GM18517 (cell line): ENCODE measurements at regions not wholly inside any gene's neighbourhood (a gene's known extent, or its start where the extent isn't known, plus 50 kb on each side); places are given as distances from the start of the nearest gene placed in this dataset.
"Not testable (repeated sequence)": the region's sequence is repeated elsewhere in the genome, so short reads cannot be mapped to it uniquely, and the experiment has no call there.

ENCODE experiments used
- ATAC-seq: cut with Tn5 transposase; IDR thresholded peaks from one replicate; pipeline ENCODE4 v1.9.1; 2021; ENCODE audit warnings: mild to moderate bottlenecking, moderate library complexity; ENCODE audit not compliant: unreplicated experiment

DNA sequence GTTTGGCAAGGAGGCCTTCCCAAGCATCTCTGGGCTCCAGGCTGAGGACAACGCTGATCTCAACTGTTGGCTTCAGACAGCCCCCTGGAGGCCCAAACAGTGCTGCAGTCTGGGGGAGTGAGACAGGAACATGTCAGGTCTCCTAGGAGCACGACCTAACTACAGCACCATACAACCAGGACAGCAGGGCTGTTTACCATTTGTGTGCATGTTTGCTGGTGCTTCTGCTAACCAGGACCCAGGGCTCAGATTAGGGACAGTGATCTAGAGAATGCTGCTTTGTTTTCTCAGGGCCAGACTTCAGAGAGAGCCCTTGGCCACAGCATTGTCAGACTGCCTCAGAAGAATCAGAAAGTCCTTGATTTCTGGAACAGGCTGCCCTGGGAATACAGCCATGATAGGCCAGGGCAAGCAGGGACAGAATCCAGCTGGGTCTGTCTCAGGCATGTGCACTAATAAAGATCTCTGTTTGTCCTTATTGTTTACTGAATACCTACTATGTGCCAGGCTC is 126.5 kb downstream of the VPREB1 start:
- ATAC-seq: no peak

DNA sequence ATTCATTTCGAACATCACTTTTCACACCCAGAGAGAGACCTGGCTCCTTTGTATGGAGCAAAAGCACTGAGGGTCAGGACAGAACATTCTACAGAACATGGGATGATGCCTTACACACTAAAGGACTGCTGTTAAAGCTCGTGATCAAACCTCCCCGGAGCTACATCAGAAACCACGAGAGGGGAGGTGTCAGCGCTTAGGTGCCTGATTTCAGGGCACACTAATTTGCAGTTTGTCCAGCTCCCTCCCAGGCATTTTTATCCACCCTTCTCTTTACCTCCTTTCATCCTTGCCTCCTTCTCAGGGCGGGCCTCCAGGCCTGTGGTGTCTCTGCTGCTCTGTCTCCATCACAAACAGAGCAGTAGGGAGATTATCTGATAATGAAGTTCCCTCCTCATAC is 127.5 kb downstream of the VPREB1 start:
- no peak for ATAC-seq

DNA sequence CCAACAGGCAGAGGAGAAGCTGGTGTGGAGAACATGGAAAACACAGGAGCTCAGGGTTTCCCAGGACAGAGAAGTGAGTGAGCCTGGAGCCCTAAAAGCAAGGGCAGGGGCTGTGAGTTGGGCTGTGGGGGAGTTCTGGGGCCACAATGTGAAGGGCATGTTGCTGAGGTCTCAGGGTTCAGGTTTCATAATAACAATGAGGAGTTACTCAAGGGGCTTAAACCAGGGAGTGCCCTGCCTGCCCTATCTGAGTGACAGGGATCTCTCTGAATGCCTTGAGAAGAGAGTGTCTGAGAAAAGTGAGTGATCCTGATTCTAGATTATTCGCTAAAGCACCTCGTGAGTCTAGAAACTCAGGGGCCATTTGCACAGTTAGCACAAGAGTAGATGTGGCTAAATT is 129.6 kb downstream of the VPREB1 start:
- ATAC-seq: no peak

DNA sequence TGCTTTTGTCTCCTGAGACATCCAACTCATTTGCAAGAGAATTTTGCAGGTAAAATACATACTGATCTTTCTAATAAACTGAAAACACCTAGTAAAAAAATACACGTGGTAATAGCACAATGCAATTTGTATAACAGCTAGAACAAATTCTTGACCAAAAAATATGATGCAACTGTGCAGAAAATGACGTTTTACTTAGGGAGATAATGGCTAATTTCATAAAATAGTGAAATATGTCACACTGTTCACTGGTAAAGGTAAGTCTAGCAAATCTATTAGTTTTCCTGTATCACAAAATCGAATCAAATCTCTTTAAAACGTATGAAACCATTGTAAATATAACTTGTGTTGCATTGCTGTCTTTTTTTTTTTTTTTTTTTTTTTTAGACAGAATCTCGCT is 130.0 kb downstream of the VPREB1 start:
- ATAC-seq: no peak

DNA sequence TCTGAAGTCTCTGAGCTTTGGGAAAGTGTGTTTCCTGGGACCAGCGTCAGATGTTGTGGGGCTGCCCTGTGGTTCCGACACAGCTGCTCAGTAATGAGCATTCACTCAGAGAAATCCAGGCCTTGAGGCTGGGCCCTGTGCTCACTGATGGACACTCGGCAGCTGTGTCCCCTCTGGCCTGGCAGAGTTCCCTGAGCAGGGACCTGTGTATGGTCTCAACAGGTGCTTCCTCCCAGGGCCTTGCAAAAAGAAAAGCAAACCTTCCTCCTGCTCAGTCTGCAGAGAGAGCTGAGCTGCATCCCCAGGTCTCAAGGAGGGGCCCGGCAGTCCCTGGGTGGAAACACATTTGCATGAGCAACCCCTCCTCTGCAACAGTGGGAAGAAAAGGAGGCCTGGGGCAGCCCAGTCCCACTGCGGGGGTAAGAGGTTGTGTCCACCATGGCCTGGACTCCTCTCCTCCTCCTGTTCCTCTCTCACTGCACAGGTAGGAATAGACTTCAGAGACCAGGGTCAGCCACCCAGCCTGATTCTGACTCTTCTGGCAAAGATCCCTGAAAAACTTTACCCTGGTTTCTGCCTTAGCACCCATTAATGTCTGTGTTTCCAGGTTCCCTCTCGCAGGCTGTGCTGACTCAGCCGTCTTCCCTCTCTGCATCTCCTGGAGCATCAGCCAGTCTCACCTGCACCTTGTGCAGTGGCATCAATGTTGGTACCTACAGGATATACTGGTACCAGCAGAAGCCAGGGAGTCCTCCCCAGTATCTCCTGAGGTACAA is 131.2 kb downstream of the VPREB1 start:
- no peak for ATAC-seq

DNA sequence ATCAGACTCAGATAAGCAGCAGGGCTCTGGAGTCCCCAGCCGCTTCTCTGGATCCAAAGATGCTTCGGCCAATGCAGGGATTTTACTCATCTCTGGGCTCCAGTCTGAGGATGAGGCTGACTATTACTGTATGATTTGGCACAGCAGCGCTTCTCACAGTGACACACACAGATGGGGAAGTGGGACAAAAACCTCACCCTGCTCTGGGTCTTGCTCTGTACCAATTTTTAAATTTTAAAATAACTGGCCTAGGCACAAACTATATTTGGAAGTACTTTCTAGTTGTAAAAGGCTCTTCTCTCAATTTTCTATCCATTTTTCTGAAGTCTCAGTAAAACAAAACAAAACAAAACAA is 131.7 kb downstream of the VPREB1 start:
- ATAC-seq: no peak

DNA sequence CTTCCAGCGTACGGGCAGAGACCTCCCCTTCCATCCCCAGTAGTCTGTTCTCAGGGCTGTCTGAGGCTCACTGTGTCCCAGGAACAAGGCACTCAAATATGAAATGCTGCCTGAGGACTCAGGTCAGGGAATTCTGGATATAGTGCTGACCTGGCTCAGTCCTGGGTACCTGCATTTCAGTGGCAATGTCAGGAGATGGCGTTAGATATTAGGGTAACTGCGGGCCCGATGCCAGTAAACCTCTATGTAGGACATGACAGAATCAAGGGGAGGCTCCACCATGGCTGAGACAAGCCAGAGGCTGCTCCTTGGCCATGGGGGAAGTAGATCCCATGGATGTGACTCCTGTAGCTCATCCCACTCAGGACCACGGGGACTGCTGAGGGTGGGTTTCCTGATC is 131.7 kb downstream of the ZNF280B start:
- ATAC-seq: not testable (repeated sequence)

DNA sequence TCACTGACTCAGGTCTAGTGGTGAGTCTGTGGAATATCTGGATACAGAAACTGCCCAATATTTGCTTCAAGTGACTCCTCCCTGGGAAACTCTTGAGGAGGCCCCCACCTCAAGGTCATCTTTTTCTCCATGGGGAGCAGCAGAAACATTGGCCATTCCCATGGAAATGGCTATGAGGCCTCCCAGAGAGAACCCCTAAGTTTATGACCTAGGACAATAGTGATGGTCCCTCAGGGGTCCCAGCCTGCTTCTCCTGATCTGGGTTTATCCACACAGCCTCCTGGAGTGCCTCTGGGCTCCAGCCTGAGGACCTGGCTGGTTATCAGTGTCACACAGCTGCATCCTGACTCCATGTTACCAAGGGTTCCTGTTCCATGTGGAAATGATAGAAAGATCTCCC is 131.2 kb downstream of the ZNF280B start:
- no peak for ATAC-seq

DNA sequence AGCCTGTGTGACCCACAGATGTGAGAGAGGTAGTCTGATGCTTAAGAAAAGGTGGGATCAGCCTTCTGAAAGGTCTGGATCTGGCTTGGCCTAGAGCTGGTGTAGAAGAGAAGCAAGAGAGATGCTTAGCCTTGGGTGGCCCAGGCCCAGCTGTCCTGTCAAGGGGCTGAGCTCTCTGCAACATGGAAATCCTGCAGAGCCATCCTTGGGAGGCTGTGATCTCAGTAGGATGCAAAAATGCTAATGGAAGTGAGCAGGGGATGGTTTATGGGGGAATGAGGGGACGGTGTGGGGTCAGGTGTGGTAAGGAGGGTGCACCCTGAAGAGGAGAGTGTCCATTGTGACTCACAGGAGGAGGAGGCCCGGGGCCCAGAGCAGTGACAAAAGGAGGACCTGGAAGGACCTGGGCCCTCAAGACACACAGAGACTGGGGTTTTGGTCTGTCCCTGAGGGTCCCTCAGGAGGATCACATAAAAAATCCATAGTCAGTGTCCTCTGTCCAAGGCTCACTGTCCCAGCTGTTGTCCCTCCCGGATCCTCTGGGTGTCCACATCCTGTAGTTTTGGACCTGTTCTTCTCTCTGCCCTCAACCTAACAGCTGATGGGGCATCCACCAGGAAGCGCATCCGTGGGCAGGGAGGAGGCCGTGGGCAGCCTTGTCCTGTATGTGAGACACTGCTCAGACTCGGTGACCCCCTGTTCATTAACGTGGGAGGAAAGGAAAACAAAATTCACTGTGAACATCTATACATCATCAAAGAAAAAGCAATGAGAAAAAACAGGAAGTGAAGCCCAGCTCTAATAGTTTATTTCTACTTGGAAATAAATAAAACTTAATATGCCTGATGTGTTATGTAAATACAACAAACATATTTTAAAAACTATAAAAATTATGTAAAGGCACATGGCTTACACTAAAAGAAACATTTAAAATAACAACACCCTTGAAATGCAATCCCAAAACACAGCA is 129.8 kb downstream of the ZNF280B start:
- no peak for ATAC-seq

DNA sequence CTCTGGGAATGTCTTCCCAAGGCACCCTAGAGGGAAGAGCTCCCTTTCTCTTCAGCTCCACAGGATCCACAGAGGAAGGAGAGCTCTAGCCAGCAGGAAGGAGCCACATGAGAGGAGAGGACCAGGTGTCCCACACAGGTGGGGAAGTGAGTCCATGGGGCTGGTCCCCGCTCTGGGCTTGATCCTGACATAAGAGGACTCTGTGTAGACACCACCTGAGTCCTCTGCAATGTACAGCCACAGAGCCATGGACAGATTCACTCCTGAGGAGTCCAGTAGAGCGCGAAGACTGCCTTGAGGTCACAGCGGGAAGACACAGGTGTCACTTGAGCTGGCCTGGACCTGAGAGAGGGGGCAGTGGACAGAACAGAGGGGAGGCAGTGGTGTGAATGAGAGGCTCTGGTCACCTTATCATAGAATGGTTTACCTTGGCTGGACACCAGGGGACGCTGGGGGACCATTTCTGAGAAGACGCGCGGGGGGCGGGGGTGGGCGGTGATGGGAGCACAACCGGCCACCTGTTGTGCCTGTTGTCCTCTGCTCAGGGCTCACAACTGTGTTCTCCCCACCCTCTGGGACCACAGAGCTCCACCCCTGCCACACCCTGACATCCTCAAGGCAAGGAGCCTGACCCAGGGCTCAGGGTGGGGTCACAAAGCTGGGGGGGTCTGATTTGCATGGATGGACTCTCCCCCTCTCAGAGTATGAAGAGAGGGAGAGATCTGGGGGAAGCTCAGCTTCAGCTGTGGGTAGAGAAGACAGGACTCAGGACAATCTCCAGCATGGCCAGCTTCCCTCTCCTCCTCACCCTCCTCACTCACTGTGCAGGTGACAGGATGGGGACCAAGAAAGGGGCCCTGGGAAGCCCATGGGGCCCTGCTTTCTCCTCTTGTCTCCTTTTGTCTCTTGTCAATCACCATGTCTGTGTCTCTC is 128.2 kb downstream of the ZNF280B start:
- ATAC-seq: no peak

DNA sequence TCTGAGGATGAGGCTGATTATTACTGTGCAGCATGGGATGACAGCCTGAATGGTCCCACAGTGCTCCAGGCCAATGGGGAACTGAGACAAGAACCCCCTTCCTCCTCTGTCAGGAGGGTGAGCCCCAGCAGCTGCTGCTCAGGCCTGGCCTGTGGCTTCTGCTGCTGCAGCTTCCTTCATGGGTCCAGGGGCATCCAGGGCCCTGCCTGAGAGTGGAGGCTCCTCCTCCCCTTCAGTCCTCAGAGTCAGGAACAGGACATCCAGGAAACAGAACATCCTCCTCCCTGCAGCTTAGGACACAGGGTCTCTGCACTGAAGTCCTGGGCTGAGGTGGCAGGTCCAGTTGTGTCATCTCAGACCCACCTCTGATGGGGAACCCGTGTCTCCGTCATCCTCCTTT is 127.2 kb downstream of the ZNF280B start:
- ATAC-seq: not testable (repeated sequence)

DNA sequence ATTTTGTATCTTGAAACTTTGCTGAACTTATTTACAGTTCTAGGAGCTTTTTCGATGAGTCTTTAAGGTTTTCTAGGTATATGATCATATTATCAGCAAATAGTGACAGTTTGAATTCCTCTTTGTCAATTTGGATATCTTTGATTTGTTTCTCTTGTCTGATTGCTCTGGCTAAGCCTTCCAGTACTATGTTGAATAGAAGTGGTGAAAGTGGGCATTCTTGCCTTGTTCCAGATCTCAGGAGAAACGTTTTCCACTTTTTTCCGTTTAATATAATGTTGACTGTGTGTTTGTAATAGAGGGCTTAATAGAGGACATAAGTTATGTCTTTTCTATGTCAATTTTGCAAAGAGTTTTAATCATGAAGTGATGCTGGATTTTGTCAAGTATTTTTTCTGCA is 124.3 kb downstream of the ZNF280B start:
- no peak for ATAC-seq

DNA sequence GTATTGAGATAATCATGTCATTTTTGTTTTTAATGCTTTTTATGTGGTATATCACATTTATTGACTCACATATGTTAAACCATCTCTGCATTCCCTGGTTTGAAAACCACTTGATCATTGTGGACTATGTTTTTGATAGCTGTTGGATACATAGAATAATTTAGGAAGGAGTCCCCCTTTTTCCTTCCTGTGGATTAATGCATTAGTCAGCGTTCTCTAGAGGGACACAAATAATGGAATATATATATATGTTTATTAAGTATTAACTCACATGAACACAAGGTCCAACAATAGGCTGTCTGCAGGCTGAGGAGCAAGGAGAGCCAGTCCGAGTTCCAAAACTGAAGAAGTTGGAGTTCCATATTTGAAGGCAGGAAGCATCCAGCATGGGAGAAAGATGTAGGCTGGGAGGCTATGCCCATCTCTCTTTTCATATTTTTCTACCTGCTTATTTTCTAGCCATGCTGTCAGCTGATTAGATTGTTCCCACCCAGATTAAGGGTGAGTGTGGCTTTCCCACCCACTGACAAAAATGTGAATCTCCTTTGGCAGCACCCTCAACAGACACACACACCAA is 123.8 kb downstream of the ZNF280B start:
- no peak for ATAC-seq

DNA sequence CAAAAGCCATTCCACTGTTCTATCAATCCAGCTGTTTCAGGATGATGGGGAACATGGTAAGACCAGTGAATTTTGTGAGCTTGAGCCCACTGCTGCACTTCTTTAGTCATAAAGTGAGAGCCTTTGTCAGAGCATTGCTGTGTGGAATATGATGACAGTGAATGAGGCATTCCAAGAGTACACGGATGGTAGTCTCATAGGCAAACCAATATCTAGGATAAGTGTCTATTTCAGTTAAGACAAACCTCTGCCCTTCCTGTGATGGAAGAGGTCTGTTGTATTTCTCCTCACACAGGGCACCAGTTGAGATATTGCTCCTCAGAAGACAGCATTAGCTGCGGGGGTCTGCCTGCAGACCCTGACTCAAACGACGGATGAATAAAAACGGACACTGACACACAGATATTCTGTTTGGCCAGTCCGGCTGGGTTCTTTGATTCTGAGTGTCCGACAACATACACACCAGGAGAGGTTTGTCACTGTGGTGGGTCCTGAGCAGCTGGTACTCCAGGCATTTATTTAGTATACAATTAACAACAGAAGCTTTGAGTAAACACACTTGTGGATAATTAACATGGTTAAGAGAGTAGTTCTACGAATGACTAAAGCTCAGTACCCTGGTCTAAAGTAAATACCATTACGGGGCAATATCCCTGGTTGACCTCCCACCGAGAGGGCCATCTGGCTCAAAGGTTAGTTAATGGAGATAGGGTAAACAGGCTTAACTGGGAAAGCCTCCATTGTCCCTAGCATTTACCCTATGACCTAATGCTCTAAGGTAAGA is 121.7 kb downstream of the ZNF280B start:
- ATAC-seq: no peak

DNA sequence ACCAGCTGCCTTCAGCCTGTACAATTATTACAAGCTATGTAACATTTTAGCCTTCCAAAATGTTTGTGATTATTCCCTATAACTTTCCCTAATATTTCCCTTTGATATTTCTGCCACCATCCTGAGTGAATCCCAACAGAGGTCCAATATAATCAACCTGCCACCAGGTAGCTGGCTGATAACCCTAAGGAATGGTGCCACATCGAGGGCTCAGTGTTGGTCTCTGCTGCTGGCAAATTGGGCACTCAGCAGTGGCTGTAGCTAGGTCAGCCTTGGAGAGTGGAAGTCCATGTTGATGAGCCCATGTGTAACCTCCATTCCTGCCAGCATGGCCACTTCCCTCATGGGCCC is 121.2 kb downstream of the ZNF280B start:
- no peak for ATAC-seq

DNA sequence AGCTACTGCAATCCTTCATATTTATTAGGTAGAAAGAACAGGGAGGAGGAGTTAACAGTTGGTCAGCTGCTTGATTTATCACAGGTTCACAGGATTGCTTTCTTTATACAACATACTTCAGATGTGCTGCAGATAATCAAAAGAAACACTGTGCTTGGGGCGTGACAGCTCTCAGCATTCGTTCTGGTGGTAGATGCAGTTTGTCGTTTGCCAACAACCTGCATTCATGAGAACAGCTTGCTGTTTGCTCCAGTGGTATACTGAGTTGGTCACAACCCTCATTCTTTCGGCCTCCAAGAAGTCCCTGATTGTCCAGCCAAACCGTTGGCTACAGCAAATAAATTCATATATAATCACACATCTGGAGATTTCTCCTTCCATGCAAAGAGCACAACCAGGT is 120.5 kb downstream of the ZNF280B start:
- ATAC-seq: no peak

DNA sequence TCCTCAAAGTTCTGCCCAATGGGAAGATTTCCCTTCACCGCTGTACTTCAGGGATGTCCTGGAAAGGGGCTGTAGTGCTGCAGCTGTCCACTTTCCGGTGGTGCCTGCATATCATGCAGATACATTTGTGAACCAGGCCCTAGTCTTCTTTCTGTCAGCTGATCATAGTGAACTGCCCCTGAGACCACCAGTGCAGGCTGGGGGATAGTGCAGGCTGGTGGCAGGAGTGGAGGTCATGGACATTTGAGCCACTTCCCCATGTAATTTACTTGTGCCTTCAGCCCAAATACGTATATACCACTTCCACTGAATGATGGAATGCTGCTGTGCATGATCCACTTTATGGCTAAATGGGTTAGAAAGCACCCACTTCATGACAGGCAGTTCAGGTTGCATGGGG is 120.0 kb downstream of the ZNF280B start:
- no peak for ATAC-seq

DNA sequence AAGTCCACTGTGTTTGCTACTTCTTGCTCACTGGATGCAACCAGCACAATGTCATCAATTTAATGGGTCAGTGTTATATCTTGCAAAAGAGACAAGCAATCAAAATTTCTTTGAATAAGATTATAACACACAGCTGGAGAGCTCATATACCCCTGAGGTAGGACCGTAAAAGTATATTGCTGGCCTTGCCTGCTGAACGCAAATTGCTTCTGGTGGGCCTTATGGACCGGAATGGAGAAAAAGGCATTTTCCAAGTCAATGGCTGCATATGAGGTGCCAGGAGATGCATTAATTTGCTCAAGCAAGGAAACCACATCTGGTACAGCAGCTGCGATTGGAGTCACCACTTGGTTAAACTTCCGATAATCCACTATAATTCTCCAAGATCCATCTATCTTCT is 119.1 kb downstream of the ZNF280B start:
- no peak for ATAC-seq

DNA sequence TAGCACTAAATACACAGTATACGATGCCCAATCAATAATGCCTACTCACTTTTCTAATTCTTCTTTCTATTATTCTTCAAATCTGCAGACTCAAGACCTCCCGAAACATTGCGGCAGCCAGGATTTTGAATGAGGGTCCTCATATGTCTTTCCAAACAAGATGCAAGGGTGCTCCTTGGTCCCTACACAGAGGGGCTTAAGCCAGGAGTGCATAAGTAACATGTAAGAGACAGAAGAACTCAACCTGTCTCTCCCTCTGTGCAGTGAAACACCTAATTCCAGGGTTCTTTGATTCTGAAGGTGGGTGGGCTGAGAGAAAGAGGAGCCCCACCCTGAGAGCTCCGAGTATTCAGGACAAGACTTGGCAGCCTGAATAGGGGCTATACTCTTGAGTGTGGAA is 117.6 kb downstream of the ZNF280B start:
- no peak for ATAC-seq

DNA sequence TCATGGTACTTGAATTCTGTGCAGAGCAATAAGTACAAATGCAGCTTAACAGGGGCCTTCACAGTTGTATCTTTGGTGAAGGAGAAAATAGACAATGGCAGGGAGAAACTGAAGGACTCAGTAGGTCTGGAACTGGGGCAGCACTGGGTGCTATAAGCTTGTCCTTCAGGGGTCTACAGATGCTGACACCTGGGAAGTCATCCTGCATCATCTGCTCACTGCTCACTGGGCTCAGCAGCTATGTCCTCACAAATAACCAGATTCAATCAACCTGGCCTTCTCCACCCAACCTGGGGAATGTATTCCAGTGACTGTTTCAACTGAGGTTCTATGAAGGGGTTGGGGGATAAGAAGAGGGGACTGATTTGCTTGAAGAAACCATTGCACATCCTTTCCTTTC is 117.0 kb downstream of the ZNF280B start:
- no peak for ATAC-seq
